Mesenchymal stem cell (in vitro differentiated cells and primary cell): ENCODE measurements at regions not wholly inside any gene's neighbourhood (a gene's known extent, or its start where the extent isn't known, plus 50 kb on each side); places are given as distances from the start of the nearest gene placed in this dataset.
"Not testable (repeated sequence)": the region's sequence is repeated elsewhere in the genome, so short reads cannot be mapped to it uniquely, and the experiment has no call there.

ENCODE experiments used
- DNase-seq: peaks from one replicate; pipeline ENCODE4 v3.0.0-alpha.2; 2013
- H2AFZ ChIP-seq: one replicate; pipeline ENCODE4 v1.6.1; 2013; ENCODE audit warnings: low read depth, mild to moderate bottlenecking, control low read depth, inconsistent platforms, low read length, moderate library complexity
- H2AK5ac ChIP-seq: 2 replicates; pipeline ENCODE4 v1.6.1; 2013; ENCODE audit warnings: low read length, moderate library complexity, mild to moderate bottlenecking, inconsistent platforms; ENCODE audit not compliant: severe bottlenecking
- H2BK120ac ChIP-seq: one replicate; pipeline ENCODE4 v1.6.1; 2013; ENCODE audit warnings: low read depth, mild to moderate bottlenecking, inconsistent platforms, low read length, moderate library complexity
- H2BK12ac ChIP-seq, 2 experiments: one replicate each; pipeline ENCODE4 v1.6.1; 2013; ENCODE audit warnings: inconsistent platforms in 2 of 2, low read length in 2 of 2, mild to moderate bottlenecking in 2 of 2, moderate library complexity in 2 of 2, control low read depth in 1 of 2
- H2BK15ac ChIP-seq: one replicate; pipeline ENCODE4 v1.6.1; 2013; ENCODE audit warnings: mild to moderate bottlenecking, low read depth, inconsistent platforms; ENCODE audit not compliant: poor library complexity, severe bottlenecking
- H2BK5ac ChIP-seq: 2 replicates; pipeline ENCODE4 v1.6.1; 2013; ENCODE audit warnings: low read depth, mild to moderate bottlenecking, low read length, control low read depth, inconsistent platforms; ENCODE audit not compliant: poor library complexity, severe bottlenecking
- H3K14ac ChIP-seq, 2 experiments: one replicate each; pipeline ENCODE4 v1.6.1; 2013; ENCODE audit warnings: inconsistent platforms in 2 of 2, low read length in 2 of 2, control low read depth in 1 of 2, mild to moderate bottlenecking in 1 of 2, moderate library complexity in 1 of 2
- H3K18ac ChIP-seq, 2 experiments: one replicate each; pipeline ENCODE4 v1.6.1; 2013; ENCODE audit warnings: inconsistent platforms in 2 of 2, low read length in 2 of 2, control low read depth in 1 of 2, low read depth in 1 of 2, mild to moderate bottlenecking in 1 of 2
- H3K23ac ChIP-seq, 2 experiments: one replicate each; pipeline ENCODE4 v1.6.1; 2013; ENCODE audit warnings: inconsistent platforms in 2 of 2, low read length in 2 of 2, mild to moderate bottlenecking in 2 of 2, moderate library complexity in 2 of 2, control low read depth in 1 of 2
- H3K27ac ChIP-seq: 2 replicates; pipeline ENCODE4 v1.5.1; 2013; ENCODE audit warnings: mild to moderate bottlenecking, moderate library complexity, low read length, control low read depth, inconsistent platforms; ENCODE audit not compliant: poor library complexity, severe bottlenecking
- H3K27me3 ChIP-seq, 2 experiments: 2 replicates each; pipeline versions ENCODE4 v1.6.1 to v1.7.0; 2013; ENCODE audit warnings: low read length in 2 of 2, mild to moderate bottlenecking in 2 of 2, moderate library complexity in 2 of 2, control low read depth in 1 of 2, inconsistent platforms in 1 of 2; ENCODE audit not compliant: control insufficient read depth in 1 of 2, insufficient read depth in 1 of 2
- H3K36me3 ChIP-seq, 2 experiments: 2 replicates each; pipeline versions ENCODE4 v1.6.1 to v1.7.0; 2013; ENCODE audit warnings: low read length in 2 of 2, control low read depth in 1 of 2, inconsistent platforms in 1 of 2, low read depth in 1 of 2, mild to moderate bottlenecking in 1 of 2; ENCODE audit not compliant: insufficient read depth in 2 of 2, control insufficient read depth in 1 of 2
- H3K4ac ChIP-seq, 2 experiments: one replicate each; pipeline ENCODE4 v1.6.1; 2013; ENCODE audit warnings: inconsistent platforms in 2 of 2, low read length in 2 of 2, mild to moderate bottlenecking in 2 of 2, moderate library complexity in 2 of 2, control low read depth in 1 of 2, low read depth in 1 of 2
- H3K4me1 ChIP-seq: 2 replicates; pipeline ENCODE4 v1.6.1; 2013; ENCODE audit warnings: low read depth, low read length, control low read depth; ENCODE audit not compliant: control insufficient read depth, insufficient read depth
- H3K4me2 ChIP-seq: 2 replicates; pipeline ENCODE4 v1.6.1; 2013; ENCODE audit warnings: low read length, mild to moderate bottlenecking, inconsistent platforms; ENCODE audit not compliant: poor library complexity, severe bottlenecking
- H3K4me3 ChIP-seq, 2 experiments: 2 replicates each; pipeline versions ENCODE4 v1.5.1 to v1.7.0; 2013; ENCODE audit warnings: low read length in 2 of 2, mild to moderate bottlenecking in 2 of 2, control low read depth in 1 of 2, low read depth in 1 of 2; ENCODE audit not compliant: insufficient read depth in 1 of 2
- H3K79me1 ChIP-seq: replicated peaks from 2 replicates; pipeline ENCODE4 v1.6.1; 2013; ENCODE audit warnings: mild to moderate bottlenecking, control low read depth, low read length, inconsistent platforms; ENCODE audit not compliant: poor library complexity, severe bottlenecking
- H3K9ac ChIP-seq: 2 replicates; pipeline ENCODE4 v1.7.0; 2013; ENCODE audit warnings: mild to moderate bottlenecking, low read length, moderate library complexity
- H3K9me3 ChIP-seq: 2 replicates; pipeline ENCODE4 v1.7.0; 2013; ENCODE audit warnings: mild to moderate bottlenecking, low read length; ENCODE audit not compliant: control insufficient read depth
- H4K8ac ChIP-seq: one replicate; pipeline ENCODE4 v1.6.1; 2013; ENCODE audit warnings: inconsistent platforms, mild to moderate bottlenecking, low read length, moderate library complexity
- H4K91ac ChIP-seq: one replicate; pipeline ENCODE4 v1.6.1; 2013; ENCODE audit warnings: mild to moderate bottlenecking, low read length, inconsistent platforms
- WGBS: methylation state at CpG from one replicate; pipeline ENCODE4 v1.1.7; 2013; ENCODE audit warnings: mixed read lengths; 5-methylcytosine and 5-hydroxymethylcytosine counted together

GRCh38 chr10:78345515-78345914, 311.9 kb downstream of the RPS24 start:
- H3K23ac ChIP-seq, H3K4me1 ChIP-seq, H2AFZ ChIP-seq, H4K8ac ChIP-seq, H2BK12ac ChIP-seq, H3K9ac ChIP-seq, DNase-seq, H3K4ac ChIP-seq, H3K27me3 ChIP-seq, H3K4me2 ChIP-seq, H2BK5ac ChIP-seq, H3K9me3 ChIP-seq, H4K91ac ChIP-seq, H3K27ac ChIP-seq, H3K14ac ChIP-seq, H2BK15ac ChIP-seq, H3K36me3 ChIP-seq, H3K4me3 ChIP-seq, H2BK120ac ChIP-seq, H3K79me1 ChIP-seq, H3K18ac ChIP-seq, H2AK5ac ChIP-seq: not testable (repeated sequence)
- 100% methylated on average over 3 of the region's 3 CpGs for WGBS

- Histone ChIP-seq H3K4me1 (peaks cover 1% of the 10 kb centered on the region), H3K14ac (no peak overlapping the region), H3K4ac (no peak overlapping the region), H4K91ac (no peak overlapping the region), H2BK120ac (no peak overlapping the region), H3K4me2 (no peak overlapping the region), H3K79me1 (no peaks in the 10 kb centered on the region), H2AFZ (no peak overlapping the region), H2BK12ac (no peak overlapping the region), H2BK5ac (no peak overlapping the region), H4K8ac (no peak overlapping the region), H3K9me3 (no peaks in the 10 kb centered on the region), H3K18ac (no peak overlapping the region), H3K36me3 (no peaks in the 10 kb centered on the region), H3K4me3 (no peak overlapping the region), H3K9ac (no peak overlapping the region), H3K23ac (no peak overlapping the region), H2BK15ac (no peak overlapping the region), H2AK5ac (no peak overlapping the region), H3K27me3 (peaks cover 0 to 5% of the 10 kb centered on the region in 2 experiments), H3K27ac (no peak overlapping the region)
- DNase-seq, result no peak
- WGBS, result 100% methylated on average over 1 of the region's 1 CpG
Observed at GRCh38 chr10:78346721-78347120, 313.1 kb downstream of the RPS24 start.

GRCh38 chr10:78348411-78349164, 314.9 kb downstream of the RPS24 start:
- no peak overlapping the region for H3K14ac ChIP-seq
- H3K27ac ChIP-seq, result no peak overlapping the region
- no peak overlapping the region for H2BK15ac ChIP-seq
- no peaks in the 10 kb centered on the region for H3K79me1 ChIP-seq
- H2AK5ac ChIP-seq, result no peak overlapping the region
- no peak overlapping the region for H2AFZ ChIP-seq
- peaks cover 1% of the 10 kb centered on the region for H3K4me1 ChIP-seq
- no peak overlapping the region for H3K9ac ChIP-seq
- no peak overlapping the region for H3K4me3 ChIP-seq
- H4K8ac ChIP-seq, result no peak overlapping the region
- DNase-seq, result no peak
- H3K9me3 ChIP-seq, result no peaks in the 10 kb centered on the region
- WGBS, result 88% methylated on average over 6 of the region's 6 CpGs
- no peak overlapping the region for H2BK12ac ChIP-seq
- H3K4ac ChIP-seq, result no peak overlapping the region
- no peak overlapping the region for H3K18ac ChIP-seq
- H3K4me2 ChIP-seq, result no peak overlapping the region
- H3K23ac ChIP-seq, result no peak overlapping the region
- peaks cover 0 to 5% of the 10 kb centered on the region in 2 experiments for H3K27me3 ChIP-seq
- H4K91ac ChIP-seq, result no peak overlapping the region
- H3K36me3 ChIP-seq, result no peaks in the 10 kb centered on the region
- no peak overlapping the region for H2BK120ac ChIP-seq
- H2BK5ac ChIP-seq, result no peak overlapping the region

GRCh38 chr10:78349165-78349516, 315.5 kb downstream of the RPS24 start:
- no peak overlapping the region for H2AFZ ChIP-seq
- no peak overlapping the region for H2BK5ac ChIP-seq
- H2AK5ac ChIP-seq, result no peak overlapping the region
- no peak overlapping the region for H3K14ac ChIP-seq
- H4K91ac ChIP-seq, result no peak overlapping the region
- no peaks in the 10 kb centered on the region for H3K9me3 ChIP-seq
- 99% methylated on average over 4 of the region's 4 CpGs for WGBS
- no peak overlapping the region for H4K8ac ChIP-seq
- H3K27me3 ChIP-seq, result peaks cover 0 to 5% of the 10 kb centered on the region in 2 experiments
- H3K4me1 ChIP-seq, result peaks cover 1% of the 10 kb centered on the region
- no peak overlapping the region for H2BK15ac ChIP-seq
- no peak overlapping the region for H3K23ac ChIP-seq
- no peak overlapping the region for H2BK120ac ChIP-seq
- H3K79me1 ChIP-seq, result no peaks in the 10 kb centered on the region
- H3K18ac ChIP-seq, result no peak overlapping the region
- no peak overlapping the region for H2BK12ac ChIP-seq
- no peak overlapping the region for H3K4ac ChIP-seq
- no peaks in the 10 kb centered on the region for H3K36me3 ChIP-seq
- no peak overlapping the region for H3K9ac ChIP-seq
- no peak overlapping the region for H3K27ac ChIP-seq
- no peak for DNase-seq
- H3K4me3 ChIP-seq, result no peak overlapping the region
- no peak overlapping the region for H3K4me2 ChIP-seq
